ENCODE measurements at regions not wholly inside any gene's neighbourhood (a gene's known extent, or its start where the extent isn't known, plus 50 kb on each side); places are given as distances from the start of the nearest gene placed in this dataset.

- ChIA-PET POLR2A (no interaction called here), CTCF (no interaction called here)
- H3K36me3 ChIP-seq (ENCODE audit: control insufficient read depth, insufficient read depth, low read length): no peaks in the 10 kb centered on the region
- no peaks in the 10 kb centered on the region for H3K4me1 ChIP-seq
- Mint-ChIP-seq H3K9me3 (ENCODE audit: unreplicated experiment) (no peaks in the 10 kb centered on the region), H3K4me1 (ENCODE audit: low read depth, unreplicated experiment) (no peaks in the 10 kb centered on the region), H3K27ac (ENCODE audit: unreplicated experiment) (no peak overlapping the region), H3K36me3 (ENCODE audit: insufficient read depth, unreplicated experiment) (no peaks in the 10 kb centered on the region), H3K27me3 (ENCODE audit: insufficient read depth, unreplicated experiment) (no peaks in the 10 kb centered on the region), H3K4me3 (ENCODE audit: unreplicated experiment) (no peak overlapping the region)
- BruUV-seq (replicated peaks): no TSS peak
- H3K27me3 ChIP-seq (replicated peaks; ENCODE audit: control insufficient read depth, insufficient read depth, low read length): no peaks in the 10 kb centered on the region
- no peaks in the 10 kb centered on the region for H3K9me3 ChIP-seq
- intact Hi-C loops (cut with micrococcal nuclease; ENCODE audit: unreplicated experiment): no loop called here
- TF ChIP-seq CTCF (IDR thresholded peaks at IDR 0.05; ENCODE audit: insufficient read depth in 1 of 2, low read depth in 1 of 2, low read length in 1 of 2, severe bottlenecking in 1 of 2, unreplicated experiment in 1 of 2): no peak
- no peak overlapping the region for H3K4me3 ChIP-seq (ENCODE audit: low read depth, low read length)
- DNase-seq: no peak
Observed at GRCh38 chrX:6667048-6667768, 132.3 kb upstream of the VCX3A start.

GRCh38 chrX:6666624-6667023 lies 131.7 kb upstream of the VCX3A start:
- no peaks in the 10 kb centered on the region for H3K9me3 ChIP-seq
- no peaks in the 10 kb centered on the region for H3K4me1 Mint-ChIP-seq (ENCODE audit: low read depth, unreplicated experiment)
- DNase-seq: no peak
- H3K4me3 ChIP-seq (ENCODE audit: low read depth, low read length): no peak overlapping the region
- POLR2A ChIA-PET: no interaction called here
- no peaks in the 10 kb centered on the region for H3K27me3 Mint-ChIP-seq (ENCODE audit: insufficient read depth, unreplicated experiment)
- H3K36me3 ChIP-seq (ENCODE audit: control insufficient read depth, insufficient read depth, low read length): no peaks in the 10 kb centered on the region
- H3K27me3 ChIP-seq (replicated peaks; ENCODE audit: control insufficient read depth, insufficient read depth, low read length): no peaks in the 10 kb centered on the region
- no TSS peak for BruUV-seq (replicated peaks)
- no peak overlapping the region for H3K27ac Mint-ChIP-seq (ENCODE audit: unreplicated experiment)
- CTCF ChIA-PET: no interaction called here
- H3K36me3 Mint-ChIP-seq (ENCODE audit: insufficient read depth, unreplicated experiment): no peaks in the 10 kb centered on the region
- H3K9me3 Mint-ChIP-seq (ENCODE audit: unreplicated experiment): no peaks in the 10 kb centered on the region
- TF ChIP-seq CTCF (IDR thresholded peaks at IDR 0.05; ENCODE audit: insufficient read depth in 1 of 2, low read depth in 1 of 2, low read length in 1 of 2, severe bottlenecking in 1 of 2, unreplicated experiment in 1 of 2): no peak
- H3K4me1 ChIP-seq: no peaks in the 10 kb centered on the region
- intact Hi-C loops (cut with micrococcal nuclease; ENCODE audit: unreplicated experiment): no loop called here
- H3K4me3 Mint-ChIP-seq (ENCODE audit: unreplicated experiment): no peak overlapping the region

DNA sequence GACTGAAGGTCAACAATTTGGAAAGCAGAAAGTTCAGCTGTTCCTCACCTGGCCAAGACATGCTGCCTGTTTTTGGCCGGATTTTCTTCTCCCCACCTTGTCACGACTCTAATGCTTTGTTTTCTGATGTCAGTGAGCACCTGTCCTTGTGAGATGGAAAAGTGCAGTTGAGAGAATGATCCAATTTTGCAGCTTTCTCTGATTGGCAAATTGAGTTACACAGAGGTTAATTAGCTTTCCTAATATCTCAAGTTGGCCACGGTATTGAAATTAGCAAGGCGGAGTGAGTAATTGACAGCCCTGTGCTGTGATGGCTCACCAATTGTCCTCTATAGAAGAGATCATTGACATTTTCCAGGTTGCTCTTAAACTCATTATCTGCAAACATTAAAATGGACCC lies 126.8 kb upstream of the VCX3A start:
- no peak overlapping the region for H3K27ac Mint-ChIP-seq (ENCODE audit: unreplicated experiment)
- no peaks in the 10 kb centered on the region for H3K4me1 ChIP-seq
- no peak for DNase-seq
- no peaks in the 10 kb centered on the region for H3K27me3 Mint-ChIP-seq (ENCODE audit: insufficient read depth, unreplicated experiment)
- no peaks in the 10 kb centered on the region for H3K9me3 ChIP-seq
- H3K36me3 Mint-ChIP-seq (ENCODE audit: insufficient read depth, unreplicated experiment): no peaks in the 10 kb centered on the region
- no peaks in the 10 kb centered on the region for H3K36me3 ChIP-seq (ENCODE audit: control insufficient read depth, insufficient read depth, low read length)
- ChIA-PET CTCF (no interaction called here), POLR2A (no interaction called here)
- no peak overlapping the region for H3K4me3 Mint-ChIP-seq (ENCODE audit: unreplicated experiment)
- BruUV-seq (replicated peaks): no TSS peak
- no peak for TF ChIP-seq CTCF (IDR thresholded peaks at IDR 0.05; ENCODE audit: insufficient read depth in 1 of 2, low read depth in 1 of 2, low read length in 1 of 2, severe bottlenecking in 1 of 2, unreplicated experiment in 1 of 2)
- H3K9me3 Mint-ChIP-seq (ENCODE audit: unreplicated experiment): no peaks in the 10 kb centered on the region
- no peak overlapping the region for H3K4me3 ChIP-seq (ENCODE audit: low read depth, low read length)
- H3K4me1 Mint-ChIP-seq (ENCODE audit: low read depth, unreplicated experiment): no peaks in the 10 kb centered on the region
- no peaks in the 10 kb centered on the region for H3K27me3 ChIP-seq (replicated peaks; ENCODE audit: control insufficient read depth, insufficient read depth, low read length)
- intact Hi-C loops (cut with micrococcal nuclease; ENCODE audit: unreplicated experiment): no loop called here

All from Caco-2 (cell line).